GM12878 (cell line): ENCODE measurements at regions not wholly inside any gene's neighbourhood (a gene's known extent, or its start where the extent isn't known, plus 50 kb on each side); places are given as distances from the start of the nearest gene placed in this dataset.

Source experiments
- ATAC-seq: fragments of 200-7000 bp; cut with Tn5 transposase; 3 replicates; pipeline ENCODE4 v1.9.1; 2020; ENCODE audit warnings: mild to moderate bottlenecking, moderate library complexity
- BruUV-seq: library from RNA; stranded (reverse); fragments of 400-500 nt; replicated peaks from 2 replicates; lab custom pipeline; 2021; lab: Mats Ljungman, UMichigan
- CTCF ChIA-PET: fragments of 300-600 bp; sonication (Branson Sonifier 250); formaldehyde crosslinking; extraction: SDS; loops from one replicate; lab custom pipeline; 2021; ENCODE audit warnings: inconsistent platforms; lab: Yijun Ruan, JAX
- POLR2A ChIA-PET: fragments of 350-600 bp; formaldehyde crosslinking; extraction: SDS; loops from one replicate; lab custom pipeline; 2021; ENCODE audit warnings: inconsistent platforms; lab: Charles Lee
- RAD21 ChIA-PET: fragments of 300-600 bp; sonication (Branson Sonifier 250); formaldehyde crosslinking; loops from one replicate; lab custom pipeline; 2023; ENCODE audit warnings: antibody characterized with exemption; ENCODE audit not compliant: unreplicated experiment; lab: Charles Lee
- SMC1A ChIA-PET: fragments of 300-600 bp; sonication (Branson Sonifier 250); formaldehyde crosslinking; loops from one replicate; lab custom pipeline; 2023; ENCODE audit not compliant: unreplicated experiment, uncharacterized antibody; lab: Charles Lee
- DNase-seq: peaks from one replicate; pipeline ENCODE4 v3.0.0-alpha.2; 2011; ENCODE audit warnings: low read depth, low spot score
- FAIRE-seq: peaks from 3 replicates; lab custom pipeline; 2011; peaks lifted over from hg19 to GRCh38; lab: Jason Lieb, UNC
- H2AFZ ChIP-seq: 2 replicates; pipeline ENCODE4 v1.6.0; 2011; ENCODE audit warnings: low read depth, low read length, control low read depth; ENCODE audit not compliant: control insufficient read depth
- H3K27ac ChIP-seq: 2 replicates; pipeline ENCODE4 v1.5.1; 2011; ENCODE audit warnings: control low read depth; ENCODE audit not compliant: control insufficient read depth, insufficient read depth
- H3K27me3 ChIP-seq, 2 experiments: replicated peaks in 1 of 2; 2 replicates each; pipeline versions ENCODE4 v1.6.0 to v1.6.1; 2011; ENCODE audit warnings: low read length in 1 of 2; ENCODE audit not compliant: control insufficient read depth in 2 of 2, insufficient read depth in 2 of 2
- H3K36me3 ChIP-seq, 2 experiments: 2 replicates each; pipeline ENCODE4 v1.5.1; 2011; ENCODE audit warnings: low read length in 1 of 2; ENCODE audit not compliant: control insufficient read depth in 2 of 2, insufficient read depth in 2 of 2
- H3K4me1 ChIP-seq: 2 replicates; pipeline ENCODE4 v1.6.1; 2011; ENCODE audit warnings: mild to moderate bottlenecking, low read length, moderate library complexity, mixed read lengths; ENCODE audit not compliant: control insufficient read depth, insufficient read depth
- H3K4me2 ChIP-seq: 2 replicates; pipeline ENCODE4 v1.6.0; 2011; ENCODE audit warnings: control low read depth; ENCODE audit not compliant: control insufficient read depth, insufficient read depth
- H3K4me3 ChIP-seq: fragments of 200-600 bp; sonication (generic); 2 replicates; pipeline ENCODE4 v1.5.1; 2016
- H3K79me2 ChIP-seq: 2 replicates; pipeline ENCODE4 v1.6.0; 2011; ENCODE audit warnings: low read length; ENCODE audit not compliant: control insufficient read depth, insufficient read depth
- H3K9ac ChIP-seq: 2 replicates; pipeline ENCODE4 v1.8.0; 2011; ENCODE audit warnings: low read length, control low read depth, mixed read lengths; ENCODE audit not compliant: control insufficient read depth, insufficient read depth
- H3K9me3 ChIP-seq: replicated peaks from 3 replicates; pipeline ENCODE4 v1.5.1; 2011; ENCODE audit warnings: mild to moderate bottlenecking, low read length; ENCODE audit not compliant: control insufficient read depth, insufficient read depth
- H4K20me1 ChIP-seq: 2 replicates; pipeline ENCODE4 v1.6.0; 2011; ENCODE audit not compliant: control insufficient read depth, insufficient read depth
- BACH1 ChIP-seq: fragments of 450-650 bp; IDR thresholded peaks from 2 replicates; pipeline ENCODE4 v1.6.1; 2017; ENCODE audit warnings: mild to moderate bottlenecking, borderline replicate concordance
- EZH2 ChIP-seq: IDR thresholded peaks from 2 replicates; pipeline ENCODE4 v1.6.1; 2012; ENCODE audit warnings: low read depth, mild to moderate bottlenecking, control low read depth, inconsistent platforms, low read length, borderline replicate concordance; ENCODE audit not compliant: control insufficient read depth
- NR2C1 ChIP-seq: fragments of 450-650 bp; IDR thresholded peaks from 2 replicates; pipeline ENCODE4 v1.6.1; 2017; ENCODE audit warnings: antibody characterized with exemption, mild to moderate bottlenecking, moderate library complexity
- PAX5 ChIP-seq: IDR thresholded peaks from 2 replicates; pipeline ENCODE4 v1.6.1; 2011; ENCODE audit warnings: low read depth, low read length, borderline replicate concordance
- POLR2AphosphoS5 ChIP-seq: IDR thresholded peaks from 2 replicates; pipeline ENCODE4 v1.6.1; 2011; ENCODE audit warnings: mild to moderate bottlenecking, low read length, inconsistent platforms
- REST ChIP-seq: IDR thresholded peaks from 2 replicates; pipeline ENCODE4 v1.6.1; 2012; ENCODE audit warnings: mild to moderate bottlenecking, low read depth, low read length
- TCF12 ChIP-seq: IDR thresholded peaks from 2 replicates; pipeline ENCODE4 v1.6.1; 2011; ENCODE audit warnings: low read depth, mild to moderate bottlenecking, low read length
- ZBTB11 ChIP-seq: fragments of 450-650 bp; formaldehyde crosslinking; IDR thresholded peaks from 2 replicates; pipeline ENCODE4 v1.5.0; 2022; ENCODE audit warnings: mild to moderate bottlenecking, missing genetic modification characterization
- in situ Hi-C: fragments of 300-500 bp; cut with MboI; formaldehyde crosslinking; loops from 9 replicates; pipeline ENCODE4 v1.14.3; 2018; ENCODE audit warnings: mixed read lengths
- intact Hi-C: fragments of 100-400 bp; cut with micrococcal nuclease; formaldehyde crosslinking; loops from one replicate; pipeline ENCODE4 v1.14.2; 2022; ENCODE audit not compliant: unreplicated experiment

- TF ChIP-seq POLR2AphosphoS5 (no peak), NR2C1 (no peak)
Observed at GRCh38 chr17:68102318-68102758, 66.8 kb downstream of the KPNA2 start (continued).

GRCh38 chr17:68103148-68103547, 67.6 kb downstream of the KPNA2 start:
- SMC1A ChIA-PET: interaction anchor here (1.1 kb wide), 1 partner anchor 96 kb away, joined by 3 read pairs; no protein-coding TSS in a partner anchor
- BruUV-seq: no TSS peak

More at GRCh38 chr17:68103148-68103547, 67.6 kb downstream of the KPNA2 start:
- no peak for ATAC-seq
- H3K27me3 ChIP-seq: 0 out of 4 replicates have a peak, but pooled peaks cover 0 to 3% of the 10 kb centered on the region in 2 experiments
- DNase-seq: no peak
- POLR2A ChIA-PET: no interaction called here
- no peaks in the 10 kb centered on the region for H4K20me1 ChIP-seq
- intact Hi-C loops: no loop called here
- H3K9me3 ChIP-seq: no peaks in the 10 kb centered on the region; the same call in 2 of the 3 replicates
- H3K4me3 ChIP-seq: 0 out of 2 replicates have a peak overlapping the region, but pooled peaks have one; percentile 70
- in situ Hi-C loops: no loop called here
- TF ChIP-seq ZBTB11 (CRISPR knock-in tag) (no peak), PAX5 (no peak), REST (no peak), TCF12 (no peak), BACH1 (no peak), EZH2 (no peak)
- no peaks in the 10 kb centered on the region for H3K79me2 ChIP-seq
- H3K4me2 ChIP-seq: no peak overlapping the region
- H2AFZ ChIP-seq: no peak overlapping the region
- RAD21 ChIA-PET: no interaction called here
- H3K9ac ChIP-seq: no peak overlapping the region
- CTCF ChIA-PET: no interaction called here
- H3K36me3 ChIP-seq: no peaks in the 10 kb centered on the region
- FAIRE-seq: no peak
- no peak overlapping the region for H3K27ac ChIP-seq
- H3K4me1 ChIP-seq: peaks cover 4% of the 10 kb centered on the region; the same call in 1 of the 2 replicates
